ENCODE measurements at regions not wholly inside any gene's neighbourhood (a gene's known extent, or its start where the extent isn't known, plus 50 kb on each side); places are given as distances from the start of the nearest gene placed in this dataset.
"Not testable (repeated sequence)": the region's sequence is repeated elsewhere in the genome, so short reads cannot be mapped to it uniquely, and the experiment has no call there.

DNA sequence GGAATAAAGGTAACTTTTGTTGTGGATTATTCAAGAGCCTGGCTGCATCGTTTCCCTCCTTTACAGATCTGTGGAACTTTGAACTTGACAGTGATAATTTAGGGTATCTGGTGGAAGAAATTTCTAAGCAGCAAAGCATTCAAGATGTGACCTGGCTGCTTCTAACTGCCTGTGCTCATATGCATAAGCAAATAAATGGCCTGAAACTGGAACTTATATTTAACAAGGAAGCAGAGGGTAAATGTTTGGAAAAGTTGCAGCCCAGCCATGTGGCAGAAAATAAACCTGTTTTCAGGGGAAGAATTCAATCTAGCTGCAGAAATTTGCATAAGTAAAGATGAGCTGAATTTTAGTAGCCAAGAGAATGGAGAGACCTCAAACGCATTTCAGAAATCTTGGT, 173.5 kb downstream of the C6orf118 start:
- DNase-seq (ENCODE audit: low read depth) = no peak
- H3K4me3 ChIP-seq (ENCODE audit: low read depth, low read length) = no peak overlapping the region
- TF ChIP-seq, protein P1, sequence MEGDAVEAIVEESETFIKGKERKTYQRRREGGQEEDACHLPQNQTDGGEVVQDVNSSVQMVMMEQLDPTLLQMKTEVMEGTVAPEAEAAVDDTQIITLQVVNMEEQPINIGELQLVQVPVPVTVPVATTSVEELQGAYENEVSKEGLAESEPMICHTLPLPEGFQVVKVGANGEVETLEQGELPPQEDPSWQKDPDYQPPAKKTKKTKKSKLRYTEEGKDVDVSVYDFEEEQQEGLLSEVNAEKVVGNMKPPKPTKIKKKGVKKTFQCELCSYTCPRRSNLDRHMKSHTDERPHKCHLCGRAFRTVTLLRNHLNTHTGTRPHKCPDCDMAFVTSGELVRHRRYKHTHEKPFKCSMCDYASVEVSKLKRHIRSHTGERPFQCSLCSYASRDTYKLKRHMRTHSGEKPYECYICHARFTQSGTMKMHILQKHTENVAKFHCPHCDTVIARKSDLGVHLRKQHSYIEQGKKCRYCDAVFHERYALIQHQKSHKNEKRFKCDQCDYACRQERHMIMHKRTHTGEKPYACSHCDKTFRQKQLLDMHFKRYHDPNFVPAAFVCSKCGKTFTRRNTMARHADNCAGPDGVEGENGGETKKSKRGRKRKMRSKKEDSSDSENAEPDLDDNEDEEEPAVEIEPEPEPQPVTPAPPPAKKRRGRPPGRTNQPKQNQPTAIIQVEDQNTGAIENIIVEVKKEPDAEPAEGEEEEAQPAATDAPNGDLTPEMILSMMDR (IDR thresholded peaks at IDR 0.05; ENCODE audit: low read depth, low read length, missing control alignments) = no peak

GRCh38 chr6:165129086-165129485, 180.3 kb downstream of the C6orf118 start:
- no peak for DNase-seq (ENCODE audit: low read depth)
- TF ChIP-seq, protein P1 (IDR thresholded peaks at IDR 0.05; ENCODE audit: low read depth, low read length, missing control alignments) = no peak
- H3K4me3 ChIP-seq (ENCODE audit: low read depth, low read length) = no peak overlapping the region

GRCh38 chr6:165127743-165128142, 181.7 kb downstream of the C6orf118 start:
- not testable (repeated sequence) for DNase-seq (ENCODE audit: low read depth)

GRCh38 chr6:165124681-165125080, 184.7 kb downstream of the C6orf118 start:
- not testable (repeated sequence) for DNase-seq (ENCODE audit: low read depth); H3K4me3 ChIP-seq (ENCODE audit: low read depth, low read length)

More at GRCh38 chr6:165127743-165128142, 181.7 kb downstream of the C6orf118 start:
- not testable (repeated sequence) for H3K4me3 ChIP-seq (ENCODE audit: low read depth, low read length)

DNA sequence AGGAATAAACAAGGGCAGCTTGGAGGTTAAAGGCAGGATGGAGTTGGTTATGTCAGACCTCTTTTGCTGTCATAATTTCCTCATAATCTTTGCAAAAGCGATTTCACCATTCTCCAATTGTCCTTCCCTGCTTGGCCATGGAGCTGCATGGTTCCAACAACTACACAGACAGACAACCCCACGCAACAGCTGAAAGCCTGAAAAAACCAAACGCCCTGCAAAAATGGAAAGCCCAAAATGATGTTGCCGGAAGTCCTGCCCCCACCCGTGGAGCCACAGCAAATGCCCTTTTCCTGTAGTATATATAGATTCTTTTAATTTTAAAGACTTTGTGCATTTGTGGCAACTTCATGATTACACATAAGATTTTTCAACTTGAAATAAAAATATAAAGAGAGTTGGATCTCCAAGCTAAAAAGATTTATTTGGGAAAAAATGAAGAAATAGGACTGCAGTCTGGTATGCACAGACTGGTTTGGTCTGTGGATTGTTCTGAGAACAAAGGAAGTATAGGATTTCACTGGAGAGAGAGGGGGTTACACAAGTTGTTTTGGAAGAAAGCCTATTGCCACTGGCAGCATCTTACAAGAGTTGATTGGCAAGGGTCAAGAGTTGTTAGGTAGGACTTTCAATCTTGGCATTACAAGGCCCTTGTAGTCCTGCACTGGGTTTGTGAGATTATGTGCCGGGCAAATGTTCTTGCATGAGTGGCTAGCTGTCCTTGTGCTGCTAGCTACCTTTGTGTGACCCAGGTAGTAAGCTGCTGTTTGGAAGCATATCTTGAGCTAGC, 190.0 kb downstream of the C6orf118 start:
- DNase-seq (ENCODE audit: low read depth) = no peak
- no peak overlapping the region for H3K4me3 ChIP-seq (ENCODE audit: low read depth, low read length)
- TF ChIP-seq, protein P1 (IDR thresholded peaks at IDR 0.05; ENCODE audit: low read depth, low read length, missing control alignments) = no peak

GRCh38 chr6:165118736-165119135, 190.7 kb downstream of the C6orf118 start:
- TF ChIP-seq, protein P1 (IDR thresholded peaks at IDR 0.05; ENCODE audit: low read depth, low read length, missing control alignments) = no peak
- DNase-seq (ENCODE audit: low read depth) = no peak
- H3K4me3 ChIP-seq (ENCODE audit: low read depth, low read length) = no peak overlapping the region

- DNase-seq (ENCODE audit: low read depth) = no peak
- H3K4me3 ChIP-seq (ENCODE audit: low read depth, low read length) = no peak overlapping the region
- TF ChIP-seq, protein P1 (IDR thresholded peaks at IDR 0.05; ENCODE audit: low read depth, low read length, missing control alignments) = no peak
Observed at GRCh38 chr6:165117806-165118205, 191.6 kb downstream of the C6orf118 start.

DNA sequence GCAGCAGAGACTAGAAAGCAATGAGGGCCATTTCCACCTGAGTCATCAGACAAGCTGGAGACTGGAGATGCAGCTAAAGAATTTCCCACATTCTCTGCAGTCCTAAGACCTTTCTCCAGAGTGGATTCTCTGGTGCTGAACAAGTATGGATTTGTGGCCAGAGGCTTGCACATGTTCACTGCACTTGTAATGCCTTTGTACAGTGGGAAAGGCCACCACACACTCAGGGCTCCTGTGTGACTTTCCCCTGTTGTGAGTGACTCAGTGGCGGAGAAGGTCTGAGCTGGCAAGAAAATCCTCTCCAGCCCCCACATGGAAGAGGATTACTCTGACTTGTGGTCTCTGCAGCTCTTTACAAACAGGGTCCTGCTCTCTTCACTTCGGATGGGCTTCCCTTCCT, 192.3 kb downstream of the C6orf118 start:
- TF ChIP-seq, protein P1 (IDR thresholded peaks at IDR 0.05; ENCODE audit: low read depth, low read length, missing control alignments) = no peak
- no peak overlapping the region for H3K4me3 ChIP-seq (ENCODE audit: low read depth, low read length)
- DNase-seq (ENCODE audit: low read depth) = no peak

Data from GM12864 (cell line).